ENCODE measurements at regions not wholly inside any gene's neighbourhood (a gene's known extent, or its start where the extent isn't known, plus 50 kb on each side); places are given as distances from the start of the nearest gene placed in this dataset.

DNA sequence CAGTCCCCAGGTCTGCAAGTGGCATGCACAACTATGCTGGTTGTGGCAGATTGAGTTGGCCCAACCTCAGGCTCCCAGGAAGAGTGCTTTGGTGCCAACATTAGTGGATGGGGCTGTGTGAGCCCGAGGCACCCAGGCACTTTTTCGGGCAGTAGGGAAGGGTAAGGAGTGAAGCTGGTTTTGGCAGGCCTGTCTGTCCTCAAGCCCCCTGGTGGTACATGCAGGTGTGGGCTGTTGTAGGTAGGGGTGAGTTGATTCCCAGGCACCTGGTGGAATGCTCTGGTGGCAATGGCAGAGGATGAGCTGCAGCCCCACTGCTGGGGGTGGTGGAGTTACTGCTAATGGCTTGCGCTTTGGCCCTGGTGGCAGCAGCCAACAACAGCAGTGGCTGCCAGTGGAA is 723.7 kb upstream of the SLITRK1 start:
- TF ChIP-seq MXI1 (IDR thresholded peaks at IDR 0.05; ENCODE audit: borderline replicate concordance, low read depth, low read length) (no peak), CEBPB (IDR thresholded peaks at IDR 0.05; ENCODE audit: low read depth, low read length) (no peak), POLR2A (IDR thresholded peaks at IDR 0.05; ENCODE audit: low read depth, low read length) (no peak)
- TF ChIP-seq, protein P1, sequence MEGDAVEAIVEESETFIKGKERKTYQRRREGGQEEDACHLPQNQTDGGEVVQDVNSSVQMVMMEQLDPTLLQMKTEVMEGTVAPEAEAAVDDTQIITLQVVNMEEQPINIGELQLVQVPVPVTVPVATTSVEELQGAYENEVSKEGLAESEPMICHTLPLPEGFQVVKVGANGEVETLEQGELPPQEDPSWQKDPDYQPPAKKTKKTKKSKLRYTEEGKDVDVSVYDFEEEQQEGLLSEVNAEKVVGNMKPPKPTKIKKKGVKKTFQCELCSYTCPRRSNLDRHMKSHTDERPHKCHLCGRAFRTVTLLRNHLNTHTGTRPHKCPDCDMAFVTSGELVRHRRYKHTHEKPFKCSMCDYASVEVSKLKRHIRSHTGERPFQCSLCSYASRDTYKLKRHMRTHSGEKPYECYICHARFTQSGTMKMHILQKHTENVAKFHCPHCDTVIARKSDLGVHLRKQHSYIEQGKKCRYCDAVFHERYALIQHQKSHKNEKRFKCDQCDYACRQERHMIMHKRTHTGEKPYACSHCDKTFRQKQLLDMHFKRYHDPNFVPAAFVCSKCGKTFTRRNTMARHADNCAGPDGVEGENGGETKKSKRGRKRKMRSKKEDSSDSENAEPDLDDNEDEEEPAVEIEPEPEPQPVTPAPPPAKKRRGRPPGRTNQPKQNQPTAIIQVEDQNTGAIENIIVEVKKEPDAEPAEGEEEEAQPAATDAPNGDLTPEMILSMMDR (conservative IDR thresholded peaks at IDR 0.05; ENCODE audit: low read depth, low read length): no peak

Data from IMR-90 (cell line).